ENCODE measurements at regions not wholly inside any gene's neighbourhood (a gene's known extent, or its start where the extent isn't known, plus 50 kb on each side); places are given as distances from the start of the nearest gene placed in this dataset.

GRCh38 chr16:5314377-5314776 is 216.8 kb upstream of the EEF2KMT start:
- peaks cover 3% of the 10 kb centered on the region for H3K9me3 Mint-ChIP-seq
- DNase-seq (ENCODE audit: low read depth, low spot score) = no peak
- TF ChIP-seq CTCF (conservative IDR thresholded peaks at IDR 0.05) = no peak

GRCh38 chr16:5309946-5310611 is 212.5 kb upstream of the EEF2KMT start:
- Mint-ChIP-seq H3K9me3 (peaks cover 6% of the 10 kb centered on the region), H3K4me1 (no peaks in the 10 kb centered on the region), H3K27me3 (ENCODE audit: low read depth) (peaks cover 19% of the 10 kb centered on the region), H3K36me3 (ENCODE audit: low read depth) (no peaks in the 10 kb centered on the region), H3K27ac (ENCODE audit: unreplicated experiment) (no peak overlapping the region), H3K4me3 (no peak overlapping the region)
- DNase-seq (ENCODE audit: low read depth, low spot score) = no peak
- TF ChIP-seq CTCF (conservative IDR thresholded peaks at IDR 0.05) = no peak

More at GRCh38 chr16:5314377-5314776, 216.8 kb upstream of the EEF2KMT start:
- Mint-ChIP-seq H3K27me3 (ENCODE audit: low read depth) (peaks cover 13% of the 10 kb centered on the region), H3K4me1 (no peaks in the 10 kb centered on the region), H3K36me3 (ENCODE audit: low read depth) (no peaks in the 10 kb centered on the region), H3K4me3 (no peak overlapping the region), H3K27ac (ENCODE audit: unreplicated experiment) (no peak overlapping the region)

- Mint-ChIP-seq H3K27me3 (ENCODE audit: low read depth) (peaks cover 21% of the 10 kb centered on the region), H3K27ac (ENCODE audit: unreplicated experiment) (no peak overlapping the region), H3K9me3 (peaks cover 5% of the 10 kb centered on the region), H3K4me3 (no peak overlapping the region), H3K4me1 (no peaks in the 10 kb centered on the region), H3K36me3 (ENCODE audit: low read depth) (no peaks in the 10 kb centered on the region)
- TF ChIP-seq CTCF (conservative IDR thresholded peaks at IDR 0.05) = no peak
- no peak for DNase-seq (ENCODE audit: low read depth, low spot score)
Observed at GRCh38 chr16:5305023-5305422, 207.4 kb upstream of the EEF2KMT start.

- Mint-ChIP-seq H3K27ac (ENCODE audit: unreplicated experiment) (no peak overlapping the region), H3K4me3 (no peak overlapping the region), H3K9me3 (peaks cover 5% of the 10 kb centered on the region)
Observed at GRCh38 chr16:5302372-5303114, 204.9 kb upstream of the EEF2KMT start.

GRCh38 chr16:5298202-5298601 is 200.6 kb upstream of the EEF2KMT start:
- H3K9me3 Mint-ChIP-seq = peaks cover 2% of the 10 kb centered on the region
- no peaks in the 10 kb centered on the region for H3K36me3 Mint-ChIP-seq (ENCODE audit: low read depth)
- H3K27ac Mint-ChIP-seq (ENCODE audit: unreplicated experiment) = no peak overlapping the region
- H3K4me1 Mint-ChIP-seq = no peaks in the 10 kb centered on the region
- no peak for TF ChIP-seq CTCF (conservative IDR thresholded peaks at IDR 0.05)
- no peak for DNase-seq (ENCODE audit: low read depth, low spot score)
- H3K27me3 Mint-ChIP-seq (ENCODE audit: low read depth) = peaks cover 5% of the 10 kb centered on the region
- H3K4me3 Mint-ChIP-seq = no peak overlapping the region

More at GRCh38 chr16:5302372-5303114, 204.9 kb upstream of the EEF2KMT start:
- Mint-ChIP-seq H3K4me1 (no peaks in the 10 kb centered on the region), H3K36me3 (ENCODE audit: low read depth) (no peaks in the 10 kb centered on the region), H3K27me3 (ENCODE audit: low read depth) (peaks cover 13% of the 10 kb centered on the region)
- no peak for DNase-seq (ENCODE audit: low read depth, low spot score)
- no peak for TF ChIP-seq CTCF (conservative IDR thresholded peaks at IDR 0.05)
